Heart left ventricle (tissue), 16 donors: ENCODE measurements at regions not wholly inside any gene's neighbourhood (a gene's known extent, or its start where the extent isn't known, plus 50 kb on each side); places are given as distances from the start of the nearest gene placed in this dataset.
A peak's percentile ranks its signal among the peaks of the same experiment; 100 is the strongest.

Experiments used
- ATAC-seq, 4 donors: fragments of 200-7000 bp; cut with Tn5 transposase; one replicate each; pipeline ENCODE4 v1.9.1; 2020 to 2022; ENCODE audit warnings: moderate library complexity in 4 of 4, mild to moderate bottlenecking in 3 of 4, moderate number of reproducible peaks in 1 of 4
- DNase-seq, 5 donors: peaks; one replicate each; pipeline ENCODE4 v3.0.0-alpha.2; 2020
- H3K27ac ChIP-seq, 12 donors: fragments of 200-600 bp; sonication (generic) in 4 of 12; one replicate each; pipeline versions ENCODE4 v1.5.0 to v1.8.0; 2016 to 2022; ENCODE audit warnings: mild to moderate bottlenecking in 2 of 12
- H3K27me3 ChIP-seq, 9 donors: fragments of 200-600 bp; sonication (generic) in 2 of 9; one replicate each; pipeline versions ENCODE4 v1.5.1 to v1.8.0; 2016 to 2022; ENCODE audit warnings: mild to moderate bottlenecking in 3 of 9
- H3K36me3 ChIP-seq, 9 donors: fragments of 200-600 bp; sonication (generic) in 2 of 9; one replicate each; pipeline versions ENCODE4 v1.5.0 to v1.8.0; 2018 to 2022; ENCODE audit warnings: mild to moderate bottlenecking in 2 of 9
- H3K4me1 ChIP-seq, 12 donors: fragments of 200-600 bp; sonication (generic) in 4 of 12; one replicate each; pipeline versions ENCODE4 v1.5.0 to v1.8.0; 2016 to 2022; ENCODE audit warnings: mild to moderate bottlenecking in 3 of 12
- H3K4me3 ChIP-seq, 12 donors: fragments of 200-600 bp; sonication (generic) in 4 of 12; one replicate each; pipeline versions ENCODE4 v1.5.0 to v1.8.0; 2017 to 2022; ENCODE audit warnings: mild to moderate bottlenecking in 9 of 12, moderate library complexity in 4 of 12
- H3K9me3 ChIP-seq, 12 donors: fragments of 200-600 bp; sonication (generic) in 4 of 12; one replicate each; pipeline versions ENCODE4 v1.5.0 to v1.8.0; 2016 to 2022; ENCODE audit warnings: mild to moderate bottlenecking in 1 of 12
- CTCF ChIP-seq, 12 donors: fragments of 200-600 bp; sonication (generic) in 4 of 12; IDR thresholded peaks; one replicate each; pipeline versions ENCODE4 v1.5.0 to v1.8.0; 2018 to 2022; ENCODE audit warnings: antibody characterized with exemption in 12 of 12, mild to moderate bottlenecking in 5 of 12
- POLR2A ChIP-seq, 2 donors: fragments of 450-650 bp; IDR thresholded peaks; one replicate each; pipeline ENCODE4 v1.6.1; 2017; ENCODE audit warnings: antibody characterized with exemption in 2 of 2, mild to moderate bottlenecking in 2 of 2, moderate library complexity in 2 of 2
- WGBS, 4 donors: extraction: QIAGEN DNeasy Blood & Tissue Kit in 2 of 4; methylation state at CpG; one replicate each; pipeline versions ENCODE4 v1.1.5 to v1.1.7; 2013 to 2018; 5-methylcytosine and 5-hydroxymethylcytosine counted together
- intact Hi-C, 10 donors: fragments of 100-400 bp; cut with DNase I; formaldehyde crosslinking; loops; one replicate each; pipeline versions ENCODE4 v1.11.1 to v1.14.2; 2022
- donor health status: ischemic (EF 13 %, LVEDD 7.1; RV severe dilation, severe dysfunction).
- donor health status: healthy with polysubstance abuse.
- donor health status: DM: no; HTN: yes; CAD: no.
- donor health status: DM: no; HTN: no; CAD: no.
- donor health status: ischemic (EF 25% LVEDD 6.9; RV normal size, moderate dysfunction).
- donor health status: ischemic (EF 25% LVEDD 5.7; RV mildly dilated, moderate dysfunction).
- donor health status: healthy.
- donor health status: DM: yes; HTN: yes; CAD: no.
- donor health status: ischemic (EF 35%, LVEDD 5.7; RV mildly dilated, moderate dysfunction).
- donor health status: nonischemic (EF 11% LVEDD 7.7; RV severe dilation, severe dysfunction).
- donor health status: DM: yes; HTN: yes; CAD: no.
- donor health status: PGD.
- donor health status: ischemic (EF 29% LVEDD 5.4; RV normal size, mild dysfunction).
- donor health status: nonischemic (EF 23%, LVEDD 6.1; RV moderate dilation, normal function).

- Histone ChIP-seq H3K27ac (no peak overlapping the region), H3K4me3 (no peak overlapping the region), H3K27me3 (no peaks in the 10 kb centered on the region), H3K9me3 (no peaks in the 10 kb centered on the region), H3K36me3 (no peaks in the 10 kb centered on the region), H3K4me1 (peaks cover 0 to 8% (median 0%) of the 10 kb centered on the region in 12 donors)
- intact Hi-C loops = loop anchor here in 1 of 10 donors (10.0 kb wide), 1 partner anchor 235 kb away; no protein-coding TSS in a partner anchor
- 66 to 90% (median 80%) methylated on average over 1 of the region's 1 CpG for WGBS, 4 donors
- DNase-seq (no peak), ATAC-seq (no peak)
- TF ChIP-seq CTCF (IDR thresholded peaks at IDR 0.05) (no peak), POLR2A (IDR thresholded peaks at IDR 0.05) (no peak)
Observed at GRCh38 chr9:75610246-75610645, 280.2 kb upstream of the PCSK5 start.

- intact Hi-C loops = loop anchor here in 1 of 10 donors (10.0 kb wide), 1 partner anchor 233 kb away; no protein-coding TSS in a partner anchor
- no peak overlapping the region for H3K27ac ChIP-seq
- H3K36me3 ChIP-seq = no peaks in the 10 kb centered on the region
- no peak for ATAC-seq
- H3K27me3 ChIP-seq = no peaks in the 10 kb centered on the region
- TF ChIP-seq POLR2A (IDR thresholded peaks at IDR 0.05) (no peak), CTCF (IDR thresholded peaks at IDR 0.05) (no peak)
- peaks cover 0 to 8% (median 0%) of the 10 kb centered on the region in 12 donors for H3K4me1 ChIP-seq
- H3K9me3 ChIP-seq = no peaks in the 10 kb centered on the region
- no peak for DNase-seq
- no peak overlapping the region for H3K4me3 ChIP-seq
Observed at GRCh38 chr9:75612205-75612604, 278.3 kb upstream of the PCSK5 start.

GRCh38 chr9:75612754-75613153 is 277.7 kb upstream of the PCSK5 start:
- ATAC-seq = peak in 2 of 4 donors; percentile 16 to 46
- no peak overlapping the region for H3K4me3 ChIP-seq
- H3K27me3 ChIP-seq = no peaks in the 10 kb centered on the region
- 69 to 86% (median 75%) methylated on average over 3 of the region's 3 CpGs for WGBS, 4 donors
- TF ChIP-seq CTCF (IDR thresholded peaks at IDR 0.05) (no peak), POLR2A (IDR thresholded peaks at IDR 0.05) (no peak)
- H3K9me3 ChIP-seq = no peaks in the 10 kb centered on the region
- H3K27ac ChIP-seq = no peak overlapping the region
- no peaks in the 10 kb centered on the region for H3K36me3 ChIP-seq
- no peak for DNase-seq
- intact Hi-C loops = loop anchor here in 1 of 10 donors (10.0 kb wide), 1 partner anchor 232 kb away; no protein-coding TSS in a partner anchor
- peaks cover 0 to 8% (median 0%) of the 10 kb centered on the region in 12 donors for H3K4me1 ChIP-seq

- Histone ChIP-seq H3K4me1 (peaks cover 0 to 8% (median 0%) of the 10 kb centered on the region in 12 donors), H3K9me3 (peaks cover 0 to 3% (median 0%) of the 10 kb centered on the region in 12 donors), H3K27me3 (no peaks in the 10 kb centered on the region), H3K27ac (no peak overlapping the region), H3K36me3 (no peaks in the 10 kb centered on the region), H3K4me3 (no peak overlapping the region)
- TF ChIP-seq POLR2A (IDR thresholded peaks at IDR 0.05) (no peak), CTCF (IDR thresholded peaks at IDR 0.05) (no peak)
- no peak for DNase-seq
- intact Hi-C loops = loop anchor here in 2 of 10 donors (5.0 to 10.0 kb wide), 2 partner anchors 230 to 242 kb away; no protein-coding TSS in a partner anchor
- ATAC-seq = no peak
- 50 to 58% (median 53%) methylated on average over 4 of the region's 4 CpGs for WGBS, 4 donors
Observed at GRCh38 chr9:75615284-75615683, 275.2 kb upstream of the PCSK5 start.
